ENCODE measurements at regions not wholly inside any gene's neighbourhood (a gene's known extent, or its start where the extent isn't known, plus 50 kb on each side); places are given as distances from the start of the nearest gene placed in this dataset.

DNA sequence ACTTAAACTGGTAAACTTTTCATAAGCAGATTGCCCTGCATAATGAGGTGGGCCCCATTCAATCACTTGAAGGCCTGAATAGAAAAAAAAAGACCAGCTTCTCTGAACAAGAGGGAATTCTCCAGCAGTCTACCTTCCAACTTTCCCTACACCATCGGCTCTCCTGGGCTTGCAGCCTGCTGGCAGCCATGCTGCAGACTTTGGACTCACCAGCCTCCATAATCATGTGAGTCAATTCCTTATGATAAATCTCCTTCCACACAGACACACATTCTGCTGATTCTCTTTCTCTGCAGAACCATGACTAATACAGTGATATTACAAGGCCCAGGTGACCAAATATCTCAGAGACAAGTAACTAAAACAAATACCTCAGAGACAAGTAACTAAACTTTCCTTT, 113.8 kb upstream of the WDR17 start:
- peak; percentile 27 for DNase-seq

DNA sequence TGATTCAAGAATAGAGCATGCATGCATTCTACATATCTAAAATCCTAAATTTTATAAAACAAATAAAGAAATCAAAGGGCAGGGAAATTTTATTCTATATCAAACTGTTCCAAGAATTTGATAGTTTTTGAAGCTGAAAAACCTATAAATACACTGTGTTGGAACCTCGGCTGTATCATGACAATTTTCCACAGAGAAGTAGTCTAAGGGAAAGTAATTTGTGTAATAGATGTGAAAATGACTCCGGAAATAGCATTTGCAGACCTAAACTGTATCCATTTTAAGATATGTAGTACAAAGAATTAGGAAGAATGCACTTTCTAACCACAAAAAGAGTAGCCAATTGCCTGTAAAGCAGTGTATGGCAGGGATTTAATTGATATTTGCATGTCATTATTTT, 112.5 kb upstream of the WDR17 start:
- DNase-seq = no peak

DNA sequence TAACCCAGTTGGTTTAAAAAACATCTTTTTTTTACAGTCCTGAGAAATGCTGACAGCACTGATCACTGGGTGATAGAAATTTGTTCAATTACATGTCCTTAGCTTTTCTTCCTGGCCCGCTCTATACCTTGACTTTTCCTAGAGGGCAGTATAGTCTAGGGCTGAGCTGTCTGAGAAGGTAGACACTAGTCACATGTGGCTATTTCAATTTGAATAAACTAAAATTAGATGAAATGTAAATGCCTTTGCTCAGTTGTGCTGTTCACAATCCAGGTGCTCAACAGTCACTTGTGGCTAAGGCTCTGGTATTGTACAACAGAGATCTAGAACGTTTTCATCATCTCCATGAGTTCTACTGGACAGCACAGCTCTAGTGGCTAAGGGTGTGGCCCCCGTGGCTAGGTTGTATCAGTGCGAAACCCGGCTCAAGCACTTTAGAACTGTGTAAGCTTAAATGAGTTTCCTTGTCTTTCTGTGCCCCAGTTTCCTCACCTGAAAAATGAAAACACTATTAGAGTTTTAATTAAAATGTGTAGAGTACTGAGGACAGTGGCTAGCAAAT, 111.6 kb upstream of the WDR17 start:
- DNase-seq = no peak

DNA sequence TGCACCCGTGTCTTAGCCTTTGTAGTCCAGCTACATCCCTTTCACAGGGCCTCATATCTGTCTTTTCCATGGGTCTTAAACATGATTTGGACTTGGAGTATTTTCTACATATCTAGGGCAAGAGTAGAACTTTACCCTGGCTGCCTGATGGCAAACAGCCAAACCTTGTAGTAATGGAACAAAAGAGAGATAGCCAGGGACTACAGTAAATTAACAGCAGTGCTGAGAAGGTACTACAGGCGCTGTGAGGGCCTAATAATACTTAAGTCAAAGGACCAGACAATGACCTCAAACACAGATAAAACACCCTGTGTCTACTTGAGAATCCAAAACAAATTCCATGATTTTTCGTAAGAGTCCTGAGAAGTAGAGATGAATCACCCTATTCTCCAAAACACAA, 111.0 kb upstream of the WDR17 start:
- DNase-seq = no peak

DNA sequence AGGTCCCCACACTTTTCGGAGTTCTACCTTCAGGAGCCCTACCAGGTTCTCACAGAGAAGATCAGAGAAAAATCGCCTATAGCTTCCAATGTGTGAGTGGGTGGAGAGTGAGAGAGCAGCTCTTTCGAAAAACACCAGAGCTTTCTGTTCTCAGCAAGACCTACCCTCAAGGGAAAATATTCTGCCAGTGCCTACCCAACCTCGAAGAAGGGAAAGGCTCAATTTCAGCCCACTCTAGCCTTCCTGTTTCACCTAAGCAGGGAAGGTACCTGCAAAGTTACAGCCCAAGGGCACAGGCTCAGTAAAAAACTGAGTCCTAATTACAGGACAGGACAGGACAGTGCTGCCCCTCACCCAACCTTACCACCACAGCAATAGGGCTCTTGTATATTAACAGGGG, 104.0 kb upstream of the WDR17 start:
- no peak for DNase-seq

DNA sequence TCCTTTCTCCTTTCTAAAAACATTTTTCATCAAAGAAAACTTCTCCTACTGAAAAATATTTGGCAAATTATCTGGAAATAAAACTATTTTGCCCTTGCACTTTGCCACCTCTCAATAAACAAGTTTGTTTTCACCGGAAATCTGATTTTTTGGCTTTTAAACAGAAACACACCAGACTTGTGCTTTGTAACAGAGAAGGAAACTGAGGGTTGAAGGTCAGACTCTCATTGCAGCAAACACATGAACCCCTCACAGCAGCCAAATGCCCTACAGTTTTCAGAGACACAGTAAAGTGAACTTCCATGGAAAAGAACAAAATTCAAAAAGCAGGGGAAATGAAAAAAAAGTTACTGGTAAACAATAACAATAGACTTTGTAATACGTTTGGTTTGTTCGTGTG, 95.6 kb upstream of the WDR17 start:
- DNase-seq = no peak

DNA sequence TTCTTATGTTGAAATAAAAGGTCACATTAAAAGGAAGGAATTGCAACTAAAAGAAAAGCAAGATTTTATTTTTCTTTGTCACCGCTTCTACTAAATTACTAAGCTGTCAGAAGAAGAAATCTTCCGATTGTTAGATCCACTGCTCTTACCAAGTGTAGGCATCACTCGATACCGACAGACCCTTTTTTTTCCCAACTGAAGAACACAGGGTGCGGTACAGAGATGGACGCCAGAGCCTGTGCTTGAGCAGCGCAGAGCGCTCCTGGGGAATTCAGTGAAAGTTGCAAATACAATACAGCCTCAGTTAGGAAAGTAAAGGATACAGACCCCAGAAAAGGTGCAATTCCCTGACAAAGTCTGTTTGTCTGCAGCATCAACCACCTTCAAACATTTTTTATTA, 94.9 kb upstream of the WDR17 start:
- DNase-seq = no peak

DNA sequence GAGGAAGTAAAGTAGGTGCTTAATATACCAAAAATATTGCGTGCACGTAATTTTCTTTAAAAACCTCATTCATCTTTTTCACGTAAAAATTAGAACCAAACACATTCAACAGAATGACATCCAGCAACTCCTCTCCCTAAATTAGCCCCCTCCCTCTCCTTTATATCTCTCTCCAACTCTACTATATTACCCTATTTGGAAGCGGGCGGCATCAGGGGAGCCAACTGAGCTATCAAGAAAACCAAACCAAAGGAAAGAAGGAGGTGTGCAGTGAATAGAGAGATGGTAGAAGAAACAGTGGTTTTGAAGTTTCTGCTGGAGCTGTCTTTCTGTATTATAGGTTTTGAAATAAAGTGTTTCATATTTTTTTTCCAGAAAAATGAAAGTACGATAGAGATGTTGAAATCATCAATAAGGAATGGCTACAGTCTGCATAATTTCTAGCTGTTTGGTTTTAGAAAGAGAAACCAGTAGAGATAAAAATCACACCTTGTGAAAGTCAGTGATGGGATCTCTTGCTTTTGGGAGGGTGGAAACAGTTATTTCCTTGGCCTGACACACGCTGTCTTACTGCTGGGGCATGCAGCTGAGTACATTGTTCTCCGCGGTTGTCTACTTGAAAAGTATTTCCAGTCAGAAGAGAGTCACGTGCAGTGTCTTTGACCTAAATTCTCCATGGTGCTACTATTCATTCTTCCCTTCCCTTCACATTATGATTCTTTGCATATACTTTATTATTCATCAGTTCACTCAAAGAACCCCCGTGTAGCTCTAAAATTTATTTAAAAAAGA, 94.1 kb upstream of the WDR17 start:
- DNase-seq = no peak

DNA sequence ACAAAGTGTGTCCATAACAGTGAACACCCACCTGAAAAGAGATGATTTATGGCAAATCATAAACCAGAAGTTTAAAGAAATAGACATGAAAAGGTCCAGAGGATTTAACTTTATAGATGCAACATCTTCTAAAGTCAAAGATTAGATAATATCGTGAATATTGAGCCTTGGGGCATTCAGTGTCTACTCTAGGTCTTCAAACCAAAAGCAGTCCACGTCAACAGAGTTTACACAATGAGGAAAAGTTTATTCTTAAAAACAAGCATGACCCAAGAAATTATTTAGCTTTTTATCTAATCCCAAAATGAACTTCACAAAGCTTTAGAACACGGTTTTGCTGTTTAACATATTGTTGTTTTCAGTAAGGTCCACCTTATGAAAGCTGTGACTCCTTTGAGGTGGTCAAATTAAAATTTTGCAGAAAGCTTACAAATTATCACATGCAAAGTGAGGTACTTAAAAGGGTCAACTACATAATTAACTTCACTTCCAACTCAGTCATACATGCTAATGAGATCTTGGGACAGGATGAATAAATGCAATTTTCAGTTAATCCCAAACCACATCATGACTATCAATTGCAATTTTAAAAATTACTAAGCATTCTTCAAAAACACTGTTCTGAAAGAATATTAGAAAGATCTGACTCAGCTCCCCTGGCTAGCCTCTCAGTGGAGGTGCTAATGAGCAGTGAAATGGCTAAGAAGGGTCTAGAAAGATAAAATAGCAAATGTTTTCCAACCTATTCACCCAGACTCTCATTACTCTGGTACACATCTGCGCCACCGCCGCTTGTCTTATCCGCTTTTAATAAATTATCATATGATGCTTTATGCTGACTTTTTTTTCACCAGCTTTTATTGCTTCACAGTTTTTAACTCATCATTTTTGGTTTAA, 92.4 kb upstream of the WDR17 start:
- DNase-seq = no peak

DNA sequence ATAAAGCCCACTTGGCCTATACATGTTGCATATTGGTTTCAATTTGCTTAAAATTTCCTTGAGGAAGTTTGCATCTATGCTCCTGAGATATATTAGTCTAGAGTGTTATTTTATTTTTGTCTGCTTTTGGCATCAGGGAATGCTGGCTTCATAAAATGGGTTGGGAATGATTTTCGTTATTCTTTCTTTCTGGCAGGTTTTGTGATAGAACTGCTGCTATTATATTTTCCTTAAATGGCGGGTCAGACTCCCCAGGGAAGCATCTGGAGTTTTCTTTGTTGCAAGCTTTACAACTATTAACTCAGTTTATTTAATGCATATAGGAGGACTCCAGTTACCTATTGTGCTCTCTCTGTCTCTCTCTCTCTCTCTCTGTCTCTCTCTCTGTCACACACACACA, 82.0 kb upstream of the WDR17 start:
- DNase-seq = no peak

DNA sequence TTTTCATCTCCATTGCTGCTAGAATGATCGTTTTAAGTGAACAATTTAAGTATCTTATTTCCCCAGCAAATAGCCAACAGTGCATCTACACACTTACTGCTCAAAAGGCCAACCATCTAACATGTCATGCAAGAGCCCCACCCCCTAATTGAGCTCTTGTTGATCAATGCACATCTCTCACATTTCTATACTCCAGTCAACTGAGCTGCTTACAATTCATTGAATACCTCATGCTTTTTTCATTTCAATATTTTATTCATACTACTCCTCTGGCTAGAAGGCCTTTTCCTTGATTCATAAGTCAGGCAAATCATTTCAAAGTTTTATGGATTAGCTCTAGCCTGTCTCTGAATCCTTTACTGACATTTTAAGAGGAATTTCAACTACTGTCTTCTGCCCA, 79.0 kb upstream of the WDR17 start:
- no peak for DNase-seq

DNA sequence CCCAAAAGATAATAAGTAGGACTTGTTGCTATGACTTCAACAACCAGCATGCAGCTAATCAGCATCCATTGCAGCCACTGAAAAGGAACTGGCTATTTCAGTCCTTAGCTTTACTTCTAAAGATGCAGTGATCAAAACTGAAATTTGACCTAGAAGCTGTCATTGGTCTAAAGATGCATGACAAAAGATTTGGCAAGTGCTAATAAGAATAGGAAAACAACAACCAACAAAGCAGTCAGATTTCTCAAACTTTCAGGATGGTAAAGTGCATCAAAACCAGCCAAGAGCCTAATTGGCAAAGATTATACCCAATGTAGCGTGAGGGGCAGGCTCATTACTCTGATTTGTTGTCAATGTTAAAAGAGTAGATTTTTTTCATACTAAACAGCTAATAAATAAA, 77.1 kb upstream of the WDR17 start:
- DNase-seq = no peak

DNA sequence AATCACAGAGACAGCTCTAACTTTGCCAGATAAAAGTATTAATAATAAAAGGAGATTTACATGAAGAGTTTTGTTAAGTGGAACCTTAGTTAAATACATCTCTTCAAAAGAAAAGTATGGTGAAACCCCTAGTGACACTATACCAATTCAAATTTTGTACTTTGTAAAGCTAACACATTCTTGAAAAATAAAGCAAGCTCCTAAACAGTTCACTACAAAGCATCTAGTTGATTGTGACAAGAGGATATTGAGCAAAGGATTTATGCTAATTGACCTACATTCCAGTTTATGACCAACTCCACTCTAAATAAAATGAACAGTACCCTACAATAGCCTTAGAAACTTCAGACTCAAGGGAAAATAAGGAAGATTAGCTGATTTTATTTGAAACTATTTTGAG, 69.4 kb upstream of the WDR17 start:
- no peak for DNase-seq

DNA sequence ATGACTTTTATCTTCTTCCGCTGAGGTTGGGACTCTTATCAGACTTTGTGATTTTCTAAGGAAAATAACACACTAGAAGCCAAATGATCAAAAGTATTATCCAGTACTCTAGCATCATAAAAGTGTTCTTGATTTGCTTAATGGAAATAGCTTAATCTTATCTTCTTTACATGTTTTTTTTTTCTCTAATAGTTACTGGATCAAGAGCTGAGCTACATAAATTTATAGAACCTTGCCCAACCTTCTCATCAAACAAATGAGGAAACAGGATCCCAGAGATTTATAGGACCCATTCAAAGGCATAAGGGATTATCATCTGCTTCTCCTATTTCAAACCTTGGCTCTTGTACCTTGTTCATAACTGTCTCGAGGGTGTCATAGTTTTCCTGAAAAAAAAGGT, 68.3 kb upstream of the WDR17 start:
- no peak for DNase-seq

DNA sequence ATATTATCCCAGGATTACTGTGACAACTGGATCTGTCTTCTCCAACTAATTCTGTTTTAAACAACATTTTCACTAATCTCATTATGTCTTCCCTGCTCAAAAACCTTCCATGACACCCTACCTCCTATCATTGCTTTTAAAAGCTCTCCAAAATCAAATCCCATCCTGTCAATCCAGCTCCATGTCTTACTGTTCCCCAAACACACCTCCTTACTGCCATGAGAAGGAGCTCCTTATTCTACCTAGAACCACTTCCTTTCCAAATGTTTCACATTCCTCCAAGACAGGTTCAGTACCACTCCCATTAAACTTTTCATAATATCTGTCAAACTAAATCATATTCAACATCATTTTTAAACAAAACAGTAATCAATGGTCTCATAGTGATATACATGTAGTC, 66.9 kb upstream of the WDR17 start:
- no peak for DNase-seq

DNA sequence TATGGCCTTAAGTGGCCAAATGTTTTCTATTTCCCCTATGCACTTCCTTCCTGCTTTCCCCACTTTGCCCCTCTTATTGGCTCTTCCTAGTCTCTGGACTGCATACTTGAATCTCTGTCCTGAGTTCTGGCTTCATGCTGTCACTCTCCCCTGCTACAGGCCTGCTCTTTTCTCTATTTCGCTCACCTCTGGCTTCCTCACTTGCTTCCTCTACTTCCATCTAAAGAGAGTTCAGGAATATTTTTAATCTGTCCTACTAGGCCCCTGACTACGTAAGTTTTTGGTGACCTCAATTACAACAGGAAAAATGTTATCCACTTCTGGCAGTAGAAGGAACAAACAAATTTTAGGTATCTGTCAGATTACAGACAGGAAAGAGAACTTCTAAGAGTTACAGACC, 65.7 kb upstream of the WDR17 start:
- no peak for DNase-seq

DNA sequence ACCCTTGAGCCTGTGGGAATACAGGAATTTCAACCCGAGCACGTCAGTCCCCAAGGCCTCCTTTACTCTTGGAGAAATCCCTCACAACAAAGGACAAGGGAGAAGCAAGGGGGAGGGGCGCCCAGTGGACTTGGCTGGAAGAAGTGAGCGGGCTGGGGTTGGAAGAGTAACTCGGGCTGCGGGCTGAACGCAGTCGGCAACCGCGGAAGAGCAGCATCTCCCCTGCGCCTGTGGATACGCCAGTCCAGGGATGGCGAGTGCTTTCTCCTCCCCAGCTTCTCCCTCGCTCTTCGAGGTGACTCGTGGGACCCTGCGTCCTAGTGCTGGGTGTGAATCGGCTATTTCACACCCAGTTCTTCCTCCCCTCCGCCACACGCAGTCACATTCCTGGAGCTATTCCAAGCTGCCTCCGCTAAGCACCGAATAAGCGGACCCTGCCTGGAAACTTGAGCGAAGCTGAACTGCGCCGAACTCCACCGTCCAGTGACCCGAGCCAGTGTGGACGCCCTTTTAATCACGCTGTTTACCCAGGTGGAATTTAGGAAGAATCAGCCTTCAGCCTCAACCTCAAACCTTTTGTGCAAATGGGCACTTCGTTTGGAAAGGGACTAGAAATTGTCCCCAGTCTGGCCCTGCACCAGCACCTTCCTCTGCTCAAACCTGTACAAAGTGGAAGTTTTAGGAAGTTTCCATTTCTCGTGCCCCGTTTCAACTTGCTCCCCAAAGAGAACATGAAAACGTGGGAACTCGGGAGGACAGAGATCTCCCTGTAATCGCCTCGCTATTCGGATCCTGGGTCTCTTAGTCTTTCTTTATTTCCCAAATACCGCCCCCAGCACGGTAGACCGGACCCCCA, 64.3 kb upstream of the WDR17 start:
- DNase-seq = peak; percentile 45

DNA sequence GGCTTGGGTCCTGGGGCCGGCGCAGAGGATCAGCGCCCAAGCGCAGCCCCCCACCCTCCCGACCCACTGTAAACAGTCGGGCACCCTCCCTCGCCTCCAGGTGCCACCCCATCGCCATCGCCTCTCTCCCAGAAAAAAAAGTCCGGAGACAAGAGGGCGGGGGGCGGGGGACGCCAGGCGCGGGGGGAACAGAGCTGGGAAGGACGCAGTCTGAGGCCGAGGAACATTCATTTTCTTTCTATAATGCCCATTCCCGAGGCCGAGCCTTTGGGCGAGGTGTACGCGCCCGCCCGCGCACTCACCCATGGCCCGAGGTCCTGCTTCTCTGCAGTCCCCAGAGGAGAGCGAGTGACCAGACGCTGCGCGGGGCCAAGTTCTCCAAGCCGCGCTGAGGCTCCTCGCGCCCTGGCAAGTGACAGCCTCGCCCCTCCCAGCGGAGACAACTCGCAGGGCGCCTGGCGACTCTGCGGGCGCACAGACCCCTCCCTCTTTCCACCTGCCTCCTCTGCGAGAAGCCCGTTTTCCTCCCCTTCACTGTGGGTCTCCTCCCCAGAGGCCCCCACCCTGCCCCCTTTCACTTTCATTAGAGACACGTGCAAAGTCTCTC, 63.5 kb upstream of the WDR17 start:
- peak; percentile 26 for DNase-seq

DNA sequence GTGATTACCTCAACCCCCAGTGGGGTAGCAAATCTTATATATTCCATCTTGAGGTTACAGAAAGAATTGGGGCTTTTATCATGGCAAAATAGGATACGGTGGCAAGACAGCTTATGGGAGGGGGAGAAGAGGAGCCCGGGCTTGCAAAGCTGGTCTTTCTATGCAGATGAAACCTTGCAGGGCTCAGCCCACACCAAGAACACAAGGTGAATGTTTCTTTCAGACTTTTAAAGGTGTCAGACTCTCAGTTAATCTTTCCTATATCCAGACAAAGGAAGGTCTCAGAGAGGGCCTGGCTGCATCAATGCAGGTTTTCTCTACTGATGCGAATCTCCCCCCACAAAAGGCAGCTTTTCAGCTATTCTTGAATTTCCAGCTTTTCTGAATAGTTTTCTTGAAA, 59.9 kb upstream of the WDR17 start:
- no peak for DNase-seq

DNA sequence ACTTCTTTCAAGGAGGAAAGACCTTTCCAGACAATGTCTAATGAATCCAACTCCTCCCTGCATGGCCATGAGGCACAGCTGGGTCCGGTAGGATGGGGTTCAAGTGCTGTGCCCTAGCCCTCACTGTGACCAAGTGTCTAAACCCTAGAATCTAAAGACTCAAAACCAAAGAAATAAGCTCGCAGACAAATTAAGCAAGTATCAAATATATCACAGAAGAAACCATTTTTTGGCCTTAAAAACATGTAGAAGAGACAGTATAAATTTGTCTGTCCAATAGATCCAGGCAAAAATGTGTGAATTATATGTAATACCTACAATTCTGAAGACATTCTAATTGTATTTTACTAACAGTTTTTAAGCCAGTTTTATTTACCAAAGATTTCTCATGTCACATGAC, 56.4 kb upstream of the WDR17 start:
- DNase-seq = no peak

DNA sequence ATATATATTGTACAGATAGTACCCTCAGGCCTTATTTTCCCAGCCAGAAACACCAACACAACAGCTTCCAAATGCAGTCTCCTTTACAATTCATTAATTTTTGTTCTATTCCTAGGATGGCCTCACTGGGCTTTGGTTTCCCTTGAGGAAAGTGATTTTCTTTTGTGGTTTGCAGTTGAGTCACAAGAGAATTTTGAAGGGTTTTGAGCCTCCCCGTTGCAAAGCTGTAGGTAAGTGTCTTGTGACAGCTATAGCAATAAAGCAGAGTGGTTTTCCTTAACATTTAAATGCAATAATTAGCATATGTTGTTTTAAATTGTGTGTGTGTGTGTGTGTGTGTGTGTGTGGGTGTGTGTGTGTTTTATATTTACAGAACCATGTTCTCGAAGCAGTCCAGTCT, 54.1 kb upstream of the WDR17 start:
- no peak for DNase-seq

DNA sequence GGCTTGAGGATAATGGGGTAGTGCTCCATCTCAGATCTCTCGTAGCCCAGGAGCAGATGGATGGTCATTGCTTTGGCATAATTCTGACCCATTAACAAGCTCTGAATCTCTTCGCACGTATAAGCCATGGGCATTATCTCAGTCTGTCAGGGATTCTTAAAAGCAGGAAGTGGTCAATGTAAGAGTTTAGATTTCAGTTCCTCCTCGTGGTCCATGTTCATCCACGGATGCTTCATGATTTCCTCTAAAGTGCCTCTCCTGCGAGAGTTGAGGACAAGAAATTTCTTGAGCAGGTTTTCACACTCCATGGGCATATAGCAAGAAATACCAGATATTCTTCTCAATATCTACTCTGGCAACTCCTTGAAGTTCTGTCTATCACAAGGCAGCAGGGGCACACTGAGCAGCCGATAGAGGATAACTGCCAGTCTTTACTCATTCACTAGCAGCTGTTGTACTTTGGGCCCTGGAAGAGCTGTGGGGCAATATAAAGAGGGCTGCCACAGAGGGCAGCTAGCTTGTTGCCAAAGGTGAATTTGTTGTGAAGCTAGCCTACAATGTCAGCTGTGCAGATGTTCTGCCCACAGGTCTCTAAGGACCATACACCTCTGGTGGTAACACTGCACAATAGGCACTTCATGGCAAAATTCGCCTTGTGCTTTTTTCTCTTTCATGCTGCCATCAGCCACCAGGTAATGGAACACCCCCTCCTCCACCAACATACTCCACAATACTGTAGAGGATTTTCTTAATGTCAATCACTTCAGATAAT, 52.0 kb upstream of the WDR17 start:
- DNase-seq = no peak
